NCI-H1694 treated with DMSO at 0.1 percent for 48 hours (cell line): ENCODE measurements at regions not wholly inside any gene's neighbourhood (a gene's known extent, or its start where the extent isn't known, plus 50 kb on each side); places are given as distances from the start of the nearest gene placed in this dataset.
"Not testable (repeated sequence)": the region's sequence is repeated elsewhere in the genome, so short reads cannot be mapped to it uniquely, and the experiment has no call there.

Experiments
- DNase-seq: peaks from one replicate; lab custom pipeline; 2025; lab: John Stamatoyannopoulos, UW

- no peak for DNase-seq
Measured at GRCh38 chr1:61028136-61028535, 54.2 kb upstream of the NFIA start.

- not testable (repeated sequence) for DNase-seq
Measured at GRCh38 chr1:61018068-61018467, 64.3 kb upstream of the NFIA start.

GRCh38 chr1:61017651-61018050 is 64.7 kb upstream of the NFIA start:
- DNase-seq: no peak

GRCh38 chr1:61013946-61014667 is 68.3 kb upstream of the NFIA start:
- DNase-seq: no peak

- no peak for DNase-seq
Measured at GRCh38 chr1:61013189-61013945, 69.0 kb upstream of the NFIA start.

GRCh38 chr1:61012341-61012761 is 70.0 kb upstream of the NFIA start:
- DNase-seq: no peak

GRCh38 chr1:61011561-61012263 is 70.6 kb upstream of the NFIA start:
- DNase-seq: no peak

- DNase-seq: no peak
Measured at GRCh38 chr1:61007534-61008364, 74.6 kb upstream of the NFIA start.

- no peak for DNase-seq
Measured at GRCh38 chr1:61005614-61006580, 76.5 kb upstream of the NFIA start.

- DNase-seq: no peak
Measured at GRCh38 chr1:61004262-61005003, 77.9 kb upstream of the NFIA start.

- DNase-seq: no peak
Measured at GRCh38 chr1:61000327-61000726, 82.0 kb upstream of the NFIA start.

- DNase-seq: no peak
Measured at GRCh38 chr1:60998786-60999185, 83.6 kb upstream of the NFIA start.

GRCh38 chr1:60994828-60995492 is 87.4 kb upstream of the NFIA start:
- DNase-seq: no peak

- no peak for DNase-seq
Measured at GRCh38 chr1:60994369-60994768, 88.0 kb upstream of the NFIA start.

- no peak for DNase-seq
Measured at GRCh38 chr1:60992165-60992564, 90.2 kb upstream of the NFIA start.

GRCh38 chr1:60990714-60991090 is 91.7 kb upstream of the NFIA start:
- no peak for DNase-seq

GRCh38 chr1:60989749-60990713 is 92.3 kb upstream of the NFIA start:
- no peak for DNase-seq

- peak; percentile 3 for DNase-seq
Measured at GRCh38 chr1:60988891-60989290, 93.5 kb upstream of the NFIA start.
